Testis (tissue), 2 donors: ENCODE measurements at regions not wholly inside any gene's neighbourhood (a gene's known extent, or its start where the extent isn't known, plus 50 kb on each side); places are given as distances from the start of the nearest gene placed in this dataset.

Source experiments
- CTCF ChIP-seq, 3 experiments: fragments of 450-650 bp in 2 of 3; fragments of 200-600 bp in 1 of 3; sonication (generic) in 1 of 3; IDR thresholded peaks; one replicate each; pipeline ENCODE4 v1.5.1; 2016 to 2019; ENCODE audit warnings: antibody characterized with exemption in 3 of 3, mild to moderate bottlenecking in 2 of 3, moderate library complexity in 1 of 3
- POLR2A ChIP-seq: fragments of 450-650 bp; IDR thresholded peaks from one replicate; pipeline ENCODE4 v1.6.1; 2017; ENCODE audit warnings: antibody characterized with exemption, mild to moderate bottlenecking, moderate library complexity

DNA sequence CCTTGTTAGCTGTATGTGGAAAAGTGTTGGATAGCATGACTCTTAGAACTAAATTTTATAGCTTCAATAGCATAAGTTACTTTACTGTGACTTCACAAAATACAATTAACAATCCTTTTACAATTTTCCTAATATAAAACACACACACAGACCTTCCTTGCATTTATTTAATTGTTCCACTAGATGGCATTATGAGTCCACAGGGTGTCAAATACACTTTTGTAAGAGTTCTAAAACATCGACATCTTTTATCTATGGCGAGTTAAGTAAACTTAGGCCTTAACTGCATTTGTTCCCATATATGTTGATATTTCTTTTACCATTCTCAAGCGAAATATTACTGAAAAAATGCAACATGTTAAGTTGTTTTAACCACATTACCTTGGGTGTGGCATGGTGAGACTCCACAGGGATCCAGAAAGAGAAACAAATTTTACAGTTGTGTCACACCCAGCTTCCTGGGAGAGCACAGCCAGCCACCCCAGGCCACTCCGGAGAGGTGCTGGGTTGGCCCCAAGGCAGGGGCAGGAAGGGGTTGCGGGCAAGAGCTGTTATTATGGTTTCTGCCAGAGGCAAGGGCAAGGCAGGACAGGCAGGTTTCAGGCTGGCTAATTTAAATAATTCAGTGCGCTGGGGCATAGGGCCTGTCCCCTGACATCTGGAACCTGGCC, 312.4 kb upstream of the MC4R start:
- TF ChIP-seq POLR2A (no peak), CTCF (IDR thresholded peaks at IDR 0.05) (peak; percentile 16 to 60 (median 25))
